Lower leg skin (tissue), 3 donors: ENCODE measurements at regions not wholly inside any gene's neighbourhood (a gene's known extent, or its start where the extent isn't known, plus 50 kb on each side); places are given as distances from the start of the nearest gene placed in this dataset.

Experiments used
- POLR2A ChIP-seq, 2 donors: fragments of 450-650 bp; IDR thresholded peaks; one replicate each; pipeline ENCODE4 v1.6.1; 2016 to 2017; ENCODE audit warnings: antibody characterized with exemption in 2 of 2, mild to moderate bottlenecking in 1 of 2, moderate library complexity in 1 of 2
- TF ChIP-seq, protein P1 (sequence below), 3 donors: fragments of 450-650 bp; IDR thresholded peaks; one replicate each; pipeline ENCODE4 v1.5.1; 2016; ENCODE audit warnings: antibody characterized with exemption in 3 of 3, mild to moderate bottlenecking in 3 of 3, moderate library complexity in 2 of 3

DNA sequence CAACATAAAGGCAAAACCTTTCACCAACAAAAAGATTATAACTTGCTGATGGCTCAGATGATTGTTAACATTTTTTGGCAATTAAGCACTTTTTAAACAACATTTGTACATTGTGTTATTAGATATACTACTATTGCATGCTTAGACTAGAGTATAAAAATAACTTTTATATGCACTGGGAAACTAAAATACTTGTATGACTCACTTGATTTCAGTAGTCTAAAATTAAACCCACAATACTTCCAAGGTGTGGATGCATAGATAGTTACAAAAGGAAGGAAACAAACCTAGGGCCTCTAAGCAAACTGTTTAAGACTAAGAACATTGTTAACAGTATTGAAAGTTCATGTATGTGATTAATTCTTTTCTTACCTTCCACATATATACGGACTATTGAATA lies 1521.5 kb downstream of the OTOL1 start:
- TF ChIP-seq, protein P1, sequence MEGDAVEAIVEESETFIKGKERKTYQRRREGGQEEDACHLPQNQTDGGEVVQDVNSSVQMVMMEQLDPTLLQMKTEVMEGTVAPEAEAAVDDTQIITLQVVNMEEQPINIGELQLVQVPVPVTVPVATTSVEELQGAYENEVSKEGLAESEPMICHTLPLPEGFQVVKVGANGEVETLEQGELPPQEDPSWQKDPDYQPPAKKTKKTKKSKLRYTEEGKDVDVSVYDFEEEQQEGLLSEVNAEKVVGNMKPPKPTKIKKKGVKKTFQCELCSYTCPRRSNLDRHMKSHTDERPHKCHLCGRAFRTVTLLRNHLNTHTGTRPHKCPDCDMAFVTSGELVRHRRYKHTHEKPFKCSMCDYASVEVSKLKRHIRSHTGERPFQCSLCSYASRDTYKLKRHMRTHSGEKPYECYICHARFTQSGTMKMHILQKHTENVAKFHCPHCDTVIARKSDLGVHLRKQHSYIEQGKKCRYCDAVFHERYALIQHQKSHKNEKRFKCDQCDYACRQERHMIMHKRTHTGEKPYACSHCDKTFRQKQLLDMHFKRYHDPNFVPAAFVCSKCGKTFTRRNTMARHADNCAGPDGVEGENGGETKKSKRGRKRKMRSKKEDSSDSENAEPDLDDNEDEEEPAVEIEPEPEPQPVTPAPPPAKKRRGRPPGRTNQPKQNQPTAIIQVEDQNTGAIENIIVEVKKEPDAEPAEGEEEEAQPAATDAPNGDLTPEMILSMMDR (IDR thresholded peaks at IDR 0.05): no peak
- no peak for TF ChIP-seq POLR2A (IDR thresholded peaks at IDR 0.05)
